ENCODE measurements at regions not wholly inside any gene's neighbourhood (a gene's known extent, or its start where the extent isn't known, plus 50 kb on each side); places are given as distances from the start of the nearest gene placed in this dataset.

DNA sequence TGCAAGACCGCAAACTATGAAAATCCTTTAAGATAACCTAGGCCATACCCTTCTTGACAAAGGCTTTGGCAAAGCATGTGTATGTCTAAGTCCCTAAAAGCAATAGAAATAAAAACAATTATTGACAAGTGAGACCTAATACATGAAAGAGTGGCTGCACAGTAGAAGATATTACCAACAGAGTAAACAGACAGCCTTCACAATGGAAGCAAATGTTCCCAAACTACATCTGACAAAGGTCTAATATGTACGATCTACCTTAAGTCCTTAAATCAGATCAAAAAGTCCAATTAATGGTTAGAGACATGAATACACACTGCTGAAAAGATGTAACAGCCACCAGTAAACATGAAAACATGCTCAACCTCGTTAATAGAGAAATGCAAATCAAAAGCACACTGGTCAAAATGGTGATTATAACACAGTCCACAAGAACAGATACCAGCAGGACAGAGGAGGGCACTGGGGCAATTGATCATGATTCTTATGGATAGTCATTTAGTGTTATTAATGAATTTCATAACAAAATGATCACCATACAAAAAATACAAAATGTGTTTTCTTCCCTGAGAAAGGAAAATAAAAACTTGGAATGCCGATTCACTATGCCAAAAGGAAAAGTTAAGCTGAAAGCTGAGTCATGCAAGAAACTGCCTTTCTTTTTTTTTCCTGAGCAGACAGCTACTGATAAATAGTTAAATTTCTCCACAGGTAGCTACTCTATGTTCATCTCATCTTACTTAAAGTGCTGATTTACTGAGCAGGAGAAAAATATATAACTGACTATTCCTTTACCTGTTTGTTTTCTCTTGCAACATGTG lies 102.6 kb upstream of the VPREB1 start:
- H3K4me3 Mint-ChIP-seq, result no peak overlapping the region
- H3K36me3 ChIP-seq (ENCODE audit: control insufficient read depth in 2 of 2, extremely low read depth in 1 of 2, insufficient read depth in 1 of 2, low read length in 1 of 2), result no peaks in the 10 kb centered on the region
- no peaks in the 10 kb centered on the region for H3K36me3 Mint-ChIP-seq
- H3K27ac Mint-ChIP-seq, result no peak overlapping the region
- no peak for DNase-seq
- H3K27me3 ChIP-seq (replicated peaks in 1 of 2; ENCODE audit: control insufficient read depth in 2 of 2, extremely low read depth in 1 of 2, insufficient read depth in 2 of 2, low read length in 1 of 2), result peaks cover 0 to 3% of the 10 kb centered on the region in 2 experiments
- ATAC-seq (replicated peaks in 1 of 4), result no peak
- no peaks in the 10 kb centered on the region for H3K4me1 Mint-ChIP-seq
- no peak overlapping the region for H3K27ac ChIP-seq (ENCODE audit: low read length)
- no peaks in the 10 kb centered on the region for H3K4me1 ChIP-seq (ENCODE audit: control insufficient read depth in 1 of 2, extremely low read depth in 1 of 2, insufficient read depth in 2 of 2, low read length in 2 of 2)
- no peaks in the 10 kb centered on the region for H3K9me3 ChIP-seq
- H3K27me3 Mint-ChIP-seq, result peaks cover 23 to 27% of the 10 kb centered on the region in 2 donors
- no peak overlapping the region for H3K4me3 ChIP-seq (ENCODE audit: control insufficient read depth in 1 of 2, extremely low read depth in 1 of 2, low read length in 1 of 2)
- 60% methylated on average over 1 of the region's 4 CpGs for WGBS (ENCODE audit: insufficient coverage)
- POLR2A ChIA-PET, result no interaction called here
- CTCF ChIA-PET, result no interaction called here
- H3K9me3 Mint-ChIP-seq, result no peaks in the 10 kb centered on the region

- no peak overlapping the region for H3K27ac ChIP-seq (ENCODE audit: low read length)
- no peaks in the 10 kb centered on the region for H3K36me3 Mint-ChIP-seq
- CTCF ChIA-PET, result no interaction called here
- POLR2A ChIA-PET, result no interaction called here
- WGBS (ENCODE audit: insufficient coverage), result 86% methylated on average over 1 of the region's 3 CpGs
- H3K9me3 Mint-ChIP-seq, result no peaks in the 10 kb centered on the region
- peaks cover 0 to 3% of the 10 kb centered on the region in 2 experiments for H3K27me3 ChIP-seq (replicated peaks in 1 of 2; ENCODE audit: control insufficient read depth in 2 of 2, extremely low read depth in 1 of 2, insufficient read depth in 2 of 2, low read length in 1 of 2)
- no peaks in the 10 kb centered on the region for H3K4me1 Mint-ChIP-seq
- H3K4me3 Mint-ChIP-seq, result no peak overlapping the region
- peaks cover 21 to 27% of the 10 kb centered on the region in 2 donors for H3K27me3 Mint-ChIP-seq
- no peaks in the 10 kb centered on the region for H3K4me1 ChIP-seq (ENCODE audit: control insufficient read depth in 1 of 2, extremely low read depth in 1 of 2, insufficient read depth in 2 of 2, low read length in 2 of 2)
- no peaks in the 10 kb centered on the region for H3K36me3 ChIP-seq (ENCODE audit: control insufficient read depth in 2 of 2, extremely low read depth in 1 of 2, insufficient read depth in 1 of 2, low read length in 1 of 2)
- no peak overlapping the region for H3K4me3 ChIP-seq (ENCODE audit: control insufficient read depth in 1 of 2, extremely low read depth in 1 of 2, low read length in 1 of 2)
- H3K27ac Mint-ChIP-seq, result no peak overlapping the region
- DNase-seq (no peak), ATAC-seq (replicated peaks in 1 of 4) (no peak)
- H3K9me3 ChIP-seq, result no peaks in the 10 kb centered on the region
Observed at GRCh38 chr22:22141031-22141430, 103.6 kb upstream of the VPREB1 start.

DNA sequence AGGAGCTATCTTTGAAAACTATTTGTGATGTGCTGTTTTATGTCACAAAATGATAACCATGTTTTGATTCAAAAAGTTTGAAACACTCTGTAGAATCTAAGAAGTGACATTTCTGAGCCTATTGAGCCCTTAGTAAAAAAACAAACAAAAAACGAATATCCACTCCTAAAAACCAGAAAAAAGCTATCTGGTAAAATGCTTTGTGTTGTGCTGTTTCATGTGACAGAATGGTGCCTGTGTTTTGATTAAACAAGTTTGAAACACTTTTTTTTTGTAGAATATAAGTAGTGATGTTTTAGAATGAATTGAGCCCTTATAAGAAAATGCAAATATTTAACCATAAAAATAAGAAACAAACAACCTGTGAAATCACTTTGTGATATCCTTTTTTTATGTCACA lies 105.2 kb upstream of the VPREB1 start:
- Histone ChIP-seq H3K27me3 (replicated peaks in 1 of 2; ENCODE audit: control insufficient read depth in 2 of 2, extremely low read depth in 1 of 2, insufficient read depth in 2 of 2, low read length in 1 of 2) (no peaks in the 10 kb centered on the region), H3K9me3 (no peaks in the 10 kb centered on the region), H3K4me1 (ENCODE audit: control insufficient read depth in 1 of 2, extremely low read depth in 1 of 2, insufficient read depth in 2 of 2, low read length in 2 of 2) (no peaks in the 10 kb centered on the region), H3K36me3 (ENCODE audit: control insufficient read depth in 2 of 2, extremely low read depth in 1 of 2, insufficient read depth in 1 of 2, low read length in 1 of 2) (no peaks in the 10 kb centered on the region), H3K4me3 (ENCODE audit: control insufficient read depth in 1 of 2, extremely low read depth in 1 of 2, low read length in 1 of 2) (no peak overlapping the region), H3K27ac (ENCODE audit: low read length) (no peak overlapping the region)
- no peaks in the 10 kb centered on the region for H3K9me3 Mint-ChIP-seq
- ATAC-seq (replicated peaks in 1 of 4) (no peak), DNase-seq (no peak)
- H3K36me3 Mint-ChIP-seq, result no peaks in the 10 kb centered on the region
- no peaks in the 10 kb centered on the region for H3K4me1 Mint-ChIP-seq
- H3K27ac Mint-ChIP-seq, result no peak overlapping the region
- POLR2A ChIA-PET, result no interaction called here
- CTCF ChIA-PET, result no interaction called here
- WGBS (ENCODE audit: insufficient coverage), result no CpG with 5 or more reads among the region's 1 CpG
- H3K4me3 Mint-ChIP-seq, result no peak overlapping the region
- H3K27me3 Mint-ChIP-seq, result peaks cover 21 to 27% of the 10 kb centered on the region in 2 donors

DNA sequence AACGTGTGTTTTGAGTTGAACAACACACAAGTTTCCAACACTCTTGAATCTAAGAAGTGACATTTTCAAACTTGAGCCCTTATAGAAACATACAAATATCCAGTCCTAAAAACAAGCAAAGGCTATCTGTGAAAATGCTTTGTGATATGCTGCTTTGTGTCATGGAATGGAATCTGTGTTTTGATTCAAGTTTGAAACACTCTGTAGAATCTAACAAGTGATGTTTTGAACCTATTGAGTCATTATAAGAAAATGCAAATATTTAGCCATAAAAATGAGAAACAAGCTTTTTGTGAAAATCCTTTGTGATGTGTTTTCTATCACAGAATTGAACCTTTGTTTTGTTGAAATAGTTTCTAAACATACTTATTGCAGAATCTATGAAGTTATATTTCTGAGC lies 105.7 kb upstream of the VPREB1 start:
- ATAC-seq (replicated peaks in 1 of 4), result no peak
- CTCF ChIA-PET, result no interaction called here
- H3K36me3 Mint-ChIP-seq, result no peaks in the 10 kb centered on the region

GRCh38 chr22:22137891-22138290 lies 106.7 kb upstream of the VPREB1 start:
- no peaks in the 10 kb centered on the region for H3K4me1 Mint-ChIP-seq
- peaks cover 16 to 21% of the 10 kb centered on the region in 2 donors for H3K27me3 Mint-ChIP-seq
- H3K9me3 Mint-ChIP-seq, result no peaks in the 10 kb centered on the region
- no CpG with 5 or more reads among the region's 2 CpGs for WGBS (ENCODE audit: insufficient coverage)
- Histone ChIP-seq H3K36me3 (ENCODE audit: control insufficient read depth in 2 of 2, extremely low read depth in 1 of 2, insufficient read depth in 1 of 2, low read length in 1 of 2) (no peaks in the 10 kb centered on the region), H3K9me3 (no peaks in the 10 kb centered on the region), H3K4me1 (ENCODE audit: control insufficient read depth in 1 of 2, extremely low read depth in 1 of 2, insufficient read depth in 2 of 2, low read length in 2 of 2) (no peaks in the 10 kb centered on the region), H3K4me3 (ENCODE audit: control insufficient read depth in 1 of 2, extremely low read depth in 1 of 2, low read length in 1 of 2) (no peak overlapping the region), H3K27me3 (replicated peaks in 1 of 2; ENCODE audit: control insufficient read depth in 2 of 2, extremely low read depth in 1 of 2, insufficient read depth in 2 of 2, low read length in 1 of 2) (no peaks in the 10 kb centered on the region), H3K27ac (ENCODE audit: low read length) (no peak overlapping the region)
- ChIA-PET CTCF (interaction anchor here in 1 of 2 donors (0.6 to 0.7 kb wide), 2 partner anchors 14 to 43 kb away, joined by 3 read pairs; no protein-coding TSS in a partner anchor), POLR2A (no interaction called here)
- no peak for ATAC-seq (replicated peaks in 1 of 4)
- no peaks in the 10 kb centered on the region for H3K36me3 Mint-ChIP-seq
- no peak for DNase-seq
- H3K4me3 Mint-ChIP-seq, result no peak overlapping the region
- no peak overlapping the region for H3K27ac Mint-ChIP-seq

More for the DNA sequence above, 105.7 kb upstream of the VPREB1 start:
- Histone ChIP-seq H3K4me1 (ENCODE audit: control insufficient read depth in 1 of 2, extremely low read depth in 1 of 2, insufficient read depth in 2 of 2, low read length in 2 of 2) (no peaks in the 10 kb centered on the region), H3K4me3 (ENCODE audit: control insufficient read depth in 1 of 2, extremely low read depth in 1 of 2, low read length in 1 of 2) (no peak overlapping the region), H3K36me3 (ENCODE audit: control insufficient read depth in 2 of 2, extremely low read depth in 1 of 2, insufficient read depth in 1 of 2, low read length in 1 of 2) (no peaks in the 10 kb centered on the region), H3K27me3 (replicated peaks in 1 of 2; ENCODE audit: control insufficient read depth in 2 of 2, extremely low read depth in 1 of 2, insufficient read depth in 2 of 2, low read length in 1 of 2) (no peaks in the 10 kb centered on the region), H3K9me3 (no peaks in the 10 kb centered on the region), H3K27ac (ENCODE audit: low read length) (no peak overlapping the region)
- Mint-ChIP-seq H3K27me3 (peaks cover 21 to 27% of the 10 kb centered on the region in 2 donors), H3K4me1 (no peaks in the 10 kb centered on the region), H3K9me3 (no peaks in the 10 kb centered on the region), H3K4me3 (no peak overlapping the region), H3K27ac (no peak overlapping the region)
- WGBS (ENCODE audit: insufficient coverage), result no CpG with 5 or more reads among the region's 1 CpG
- no peak for DNase-seq
- POLR2A ChIA-PET, result no interaction called here

DNA sequence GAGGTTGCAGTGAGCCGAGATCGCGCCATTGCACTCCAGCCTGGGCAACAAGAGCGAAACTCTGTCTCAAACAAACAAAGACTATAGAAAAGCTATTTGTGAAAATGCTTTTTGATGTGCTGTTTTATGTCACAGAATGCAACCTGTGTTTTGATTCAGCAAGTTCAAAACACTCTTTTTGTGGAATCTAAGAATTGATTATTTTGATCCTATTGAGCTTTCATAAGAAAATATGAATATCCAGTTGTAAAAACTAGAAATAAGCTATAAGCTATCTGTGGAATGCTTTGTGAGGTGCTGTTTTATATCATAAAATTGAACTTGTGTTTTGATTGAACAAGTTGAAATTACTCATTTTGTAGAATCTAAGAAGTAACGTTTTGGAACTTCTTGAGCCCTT lies 110.7 kb upstream of the VPREB1 start:
- H3K9me3 Mint-ChIP-seq, result no peaks in the 10 kb centered on the region
- no CpG with 5 or more reads among the region's 5 CpGs for WGBS (ENCODE audit: insufficient coverage)

More for the DNA sequence above, 110.7 kb upstream of the VPREB1 start:
- H3K36me3 ChIP-seq (ENCODE audit: control insufficient read depth in 2 of 2, extremely low read depth in 1 of 2, insufficient read depth in 1 of 2, low read length in 1 of 2), result no peaks in the 10 kb centered on the region
- no peaks in the 10 kb centered on the region for H3K9me3 ChIP-seq
- H3K27me3 Mint-ChIP-seq, result peaks cover 0 to 9% of the 10 kb centered on the region in 2 donors
- no peak for ATAC-seq (replicated peaks in 1 of 4)
- ChIA-PET CTCF (interaction anchor here in 1 of 2 donors (1.1 kb wide), 1 partner anchor 15 kb away, joined by 3 read pairs; no protein-coding TSS in a partner anchor), POLR2A (no interaction called here)
- DNase-seq, result no peak
- no peaks in the 10 kb centered on the region for H3K36me3 Mint-ChIP-seq
- H3K27ac Mint-ChIP-seq, result no peak overlapping the region
- H3K27me3 ChIP-seq (replicated peaks in 1 of 2; ENCODE audit: control insufficient read depth in 2 of 2, extremely low read depth in 1 of 2, insufficient read depth in 2 of 2, low read length in 1 of 2), result no peaks in the 10 kb centered on the region
- no peak overlapping the region for H3K4me3 ChIP-seq (ENCODE audit: control insufficient read depth in 1 of 2, extremely low read depth in 1 of 2, low read length in 1 of 2)
- H3K4me1 ChIP-seq (ENCODE audit: control insufficient read depth in 1 of 2, extremely low read depth in 1 of 2, insufficient read depth in 2 of 2, low read length in 2 of 2), result no peaks in the 10 kb centered on the region
- H3K4me3 Mint-ChIP-seq, result no peak overlapping the region
- no peak overlapping the region for H3K27ac ChIP-seq (ENCODE audit: low read length)
- H3K4me1 Mint-ChIP-seq, result no peaks in the 10 kb centered on the region
